Ectodermal cell (in vitro differentiated cells): ENCODE measurements at regions not wholly inside any gene's neighbourhood (a gene's known extent, or its start where the extent isn't known, plus 50 kb on each side); places are given as distances from the start of the nearest gene placed in this dataset.

Experiments
- H3K27ac ChIP-seq: 2 replicates; pipeline ENCODE4 v1.7.0; 2013; ENCODE audit warnings: mild to moderate bottlenecking, low read depth, low read length; ENCODE audit not compliant: insufficient read depth, poor library complexity, severe bottlenecking
- H3K27me3 ChIP-seq: 2 replicates; pipeline ENCODE4 v1.7.0; 2013; ENCODE audit warnings: mild to moderate bottlenecking, low read length; ENCODE audit not compliant: insufficient read depth, control insufficient read depth, poor library complexity, severe bottlenecking
- H3K36me3 ChIP-seq: one replicate; pipeline ENCODE4 v1.7.0; 2013; ENCODE audit warnings: low read length; ENCODE audit not compliant: control insufficient read depth, insufficient read depth
- H3K4me1 ChIP-seq: one replicate; pipeline ENCODE4 v1.7.0; 2013; ENCODE audit warnings: low read length; ENCODE audit not compliant: control insufficient read depth, insufficient read depth
- H3K4me3 ChIP-seq: 2 replicates; pipeline ENCODE4 v1.7.0; 2013; ENCODE audit warnings: low read depth, low read length, control low read depth; ENCODE audit not compliant: insufficient read depth
- H3K9me3 ChIP-seq: 2 replicates; pipeline ENCODE4 v1.7.0; 2013; ENCODE audit warnings: mild to moderate bottlenecking, low read length, moderate library complexity; ENCODE audit not compliant: control insufficient read depth
- WGBS, 2 experiments: methylation state at CpG; one replicate each; pipeline ENCODE4 v1.1.7; 2013; ENCODE audit warnings: missing lambda C conversion rate in 2 of 2; 5-methylcytosine and 5-hydroxymethylcytosine counted together

DNA sequence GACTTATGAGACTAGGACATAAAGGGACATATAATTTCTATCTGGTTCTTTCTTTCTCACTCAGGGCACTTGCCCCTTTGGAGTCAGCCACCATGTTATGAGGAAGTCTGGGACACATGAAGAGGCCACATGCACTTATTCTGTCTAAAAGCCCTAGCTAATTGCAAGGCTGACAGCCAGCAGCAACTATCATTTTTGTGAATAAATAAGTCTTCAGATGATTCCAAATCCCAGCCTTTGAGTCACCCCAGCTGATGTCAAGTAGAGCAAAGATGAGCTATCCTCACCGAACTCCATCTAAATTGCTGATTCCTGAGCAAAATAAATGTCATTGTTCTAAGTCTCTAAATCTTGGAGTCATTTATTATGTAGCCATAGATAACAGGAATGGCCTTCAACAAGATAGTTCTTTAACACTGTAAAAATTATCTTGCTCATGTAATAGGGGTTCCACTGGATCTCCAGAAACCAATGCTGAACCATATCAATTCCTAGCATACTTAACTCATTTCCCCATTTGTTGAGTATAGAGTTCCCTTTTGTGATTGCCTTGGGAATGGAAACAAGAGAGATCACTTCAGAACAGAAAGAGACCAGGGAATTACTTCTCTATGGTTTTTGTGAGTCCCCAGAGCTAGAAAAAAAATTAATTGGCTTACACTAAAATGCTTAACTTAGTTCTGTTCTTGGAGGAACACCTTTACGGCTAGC, 50.6 kb upstream of the FN1 start:
- Histone ChIP-seq H3K36me3 (no peaks in the 10 kb centered on the region), H3K27me3 (no peaks in the 10 kb centered on the region), H3K4me3 (no peak overlapping the region), H3K4me1 (no peaks in the 10 kb centered on the region), H3K9me3 (no peaks in the 10 kb centered on the region), H3K27ac (no peak overlapping the region)
- WGBS, 2 experiments, result 87 to 100% methylated on average over 2 of the region's 2 CpGs
